Transverse colon (tissue), 4 donors: ENCODE measurements at regions not wholly inside any gene's neighbourhood (a gene's known extent, or its start where the extent isn't known, plus 50 kb on each side); places are given as distances from the start of the nearest gene placed in this dataset.

Experiments
- POLR2A ChIP-seq: fragments of 450-650 bp; IDR thresholded peaks from one replicate; pipeline ENCODE4 v1.6.1; 2016; ENCODE audit warnings: antibody characterized with exemption, mild to moderate bottlenecking, moderate library complexity
- POLR2AphosphoS5 ChIP-seq, 3 donors: sonication (generic); formaldehyde crosslinking; IDR thresholded peaks; one replicate each; pipeline ENCODE4 v1.6.1; 2016; ENCODE audit warnings: antibody characterized with exemption in 3 of 3
- TF ChIP-seq, protein P1 (sequence below), 5 experiments: fragments of 200-600 bp in 3 of 5; fragments of 450-650 bp in 2 of 5; sonication (generic) in 3 of 5; IDR thresholded peaks; 1 replicate in 2 of 5; 2 replicates in 3 of 5; pipeline ENCODE4 v1.5.1; 2016 to 2017; ENCODE audit warnings: antibody characterized with exemption in 5 of 5, inconsistent platforms in 3 of 5, mild to moderate bottlenecking in 2 of 5, moderate library complexity in 1 of 5

DNA sequence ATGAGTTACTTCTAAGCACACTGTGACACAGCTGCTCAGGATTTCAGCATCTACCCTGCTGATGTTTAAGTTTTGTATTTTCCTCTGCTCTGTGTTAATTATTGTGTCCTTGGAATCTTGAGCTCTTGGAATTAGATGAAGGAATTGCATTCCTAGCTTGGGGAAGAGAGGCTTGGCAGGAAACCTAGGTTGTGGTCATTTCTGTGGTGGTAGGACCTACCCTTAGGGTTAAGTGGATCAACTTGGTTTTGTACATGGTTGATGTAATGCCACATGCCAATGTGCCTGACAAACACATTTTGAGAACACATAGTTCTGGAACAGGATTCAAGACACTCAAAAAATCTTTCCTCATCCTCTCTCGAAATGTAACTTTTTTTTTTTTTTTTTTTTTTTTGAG is 264.5 kb upstream of the MEX3C start:
- TF ChIP-seq, protein P1, sequence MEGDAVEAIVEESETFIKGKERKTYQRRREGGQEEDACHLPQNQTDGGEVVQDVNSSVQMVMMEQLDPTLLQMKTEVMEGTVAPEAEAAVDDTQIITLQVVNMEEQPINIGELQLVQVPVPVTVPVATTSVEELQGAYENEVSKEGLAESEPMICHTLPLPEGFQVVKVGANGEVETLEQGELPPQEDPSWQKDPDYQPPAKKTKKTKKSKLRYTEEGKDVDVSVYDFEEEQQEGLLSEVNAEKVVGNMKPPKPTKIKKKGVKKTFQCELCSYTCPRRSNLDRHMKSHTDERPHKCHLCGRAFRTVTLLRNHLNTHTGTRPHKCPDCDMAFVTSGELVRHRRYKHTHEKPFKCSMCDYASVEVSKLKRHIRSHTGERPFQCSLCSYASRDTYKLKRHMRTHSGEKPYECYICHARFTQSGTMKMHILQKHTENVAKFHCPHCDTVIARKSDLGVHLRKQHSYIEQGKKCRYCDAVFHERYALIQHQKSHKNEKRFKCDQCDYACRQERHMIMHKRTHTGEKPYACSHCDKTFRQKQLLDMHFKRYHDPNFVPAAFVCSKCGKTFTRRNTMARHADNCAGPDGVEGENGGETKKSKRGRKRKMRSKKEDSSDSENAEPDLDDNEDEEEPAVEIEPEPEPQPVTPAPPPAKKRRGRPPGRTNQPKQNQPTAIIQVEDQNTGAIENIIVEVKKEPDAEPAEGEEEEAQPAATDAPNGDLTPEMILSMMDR (IDR thresholded peaks at IDR 0.05) = no peak
- no peak for TF ChIP-seq POLR2AphosphoS5 (IDR thresholded peaks at IDR 0.05)
- no peak for TF ChIP-seq POLR2A
